Medulla oblongata (tissue), 1 donor: ENCODE measurements at regions not wholly inside any gene's neighbourhood (a gene's known extent, or its start where the extent isn't known, plus 50 kb on each side); places are given as distances from the start of the nearest gene placed in this dataset.

Source experiments
- DNase-seq: peaks from one replicate; pipeline ENCODE4 v3.0.0-alpha.2; 2015; ENCODE audit errors: extremely low spot score

DNA sequence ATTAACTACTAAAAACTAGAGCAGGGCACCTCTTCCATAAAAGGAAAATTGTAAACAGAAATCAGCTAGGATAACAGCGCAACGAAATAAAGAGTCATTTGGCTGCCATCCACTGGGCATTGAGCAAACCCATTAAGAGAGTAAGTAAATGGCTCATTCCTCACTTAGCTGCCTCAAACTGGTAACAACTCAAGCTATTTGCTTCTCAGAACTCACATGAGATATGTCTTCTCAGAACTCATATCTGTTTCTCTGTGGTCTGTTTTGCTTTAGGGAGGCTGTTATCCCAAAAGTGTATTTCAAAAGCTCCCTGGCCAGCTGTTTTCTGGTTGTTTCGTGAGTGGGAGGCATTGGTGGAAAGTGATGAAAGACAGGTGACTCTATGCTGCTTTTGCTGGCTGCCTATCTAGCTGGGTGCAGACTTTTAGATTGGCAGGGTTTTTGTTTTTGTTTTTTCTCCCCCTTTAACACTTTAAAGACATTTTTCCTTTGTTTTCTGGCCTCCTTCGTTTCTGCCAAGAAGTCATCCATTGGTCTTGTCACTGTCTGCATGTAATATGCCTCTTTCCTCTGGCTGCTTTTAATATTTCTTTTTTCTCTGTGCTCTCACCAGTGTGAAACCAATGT, 269.2 kb upstream of the RGS18 start:
- DNase-seq, result peak; percentile 4

DNA sequence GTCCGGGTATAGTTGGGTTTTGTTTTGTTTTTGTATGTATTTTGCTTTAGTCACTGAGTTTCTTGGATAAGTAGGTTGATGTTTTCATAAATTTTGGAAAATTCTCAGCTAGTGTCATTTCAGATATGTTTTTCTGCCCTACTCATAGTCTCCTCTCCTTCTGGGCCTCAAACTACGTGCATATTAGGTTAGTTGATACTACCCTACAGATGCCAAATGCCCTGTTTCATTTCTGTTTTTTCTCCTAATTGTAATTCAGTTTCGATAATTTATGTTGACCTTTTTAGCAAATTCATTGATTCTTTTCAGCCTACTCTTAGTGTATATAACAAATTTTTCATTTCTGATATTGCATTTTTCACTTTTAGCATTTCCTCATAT, 268.6 kb upstream of the RGS18 start:
- DNase-seq, result no peak

DNA sequence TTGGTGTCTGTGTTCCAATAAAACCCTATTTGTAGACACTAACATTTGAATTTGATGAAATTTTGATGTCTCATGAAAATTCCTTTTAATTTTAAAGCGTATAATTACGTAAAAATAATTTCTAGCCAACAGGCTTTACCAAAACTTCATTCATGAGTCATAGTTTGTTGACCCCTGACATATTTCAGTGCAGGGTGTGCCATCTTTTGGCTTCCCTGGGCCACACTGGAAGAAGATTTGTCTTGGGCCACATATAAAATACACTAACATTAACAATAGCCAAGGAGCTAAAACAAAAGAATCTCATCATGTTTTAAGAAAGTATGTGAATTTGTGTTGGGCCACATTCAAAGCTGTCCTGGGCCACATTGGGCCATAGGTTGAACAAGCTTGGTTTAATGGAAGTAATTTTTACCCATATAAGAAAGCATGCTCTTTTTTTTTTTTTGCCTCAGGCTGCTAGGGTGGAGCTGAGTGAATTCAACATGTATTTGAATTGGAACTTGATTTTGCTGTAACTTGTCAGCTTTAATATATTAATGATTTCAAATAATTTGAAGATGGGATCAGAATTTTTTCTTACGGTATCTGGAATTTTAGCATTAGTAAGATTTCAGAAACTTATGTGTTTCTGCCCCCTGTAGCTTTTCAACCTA, 267.7 kb upstream of the RGS18 start:
- DNase-seq, result no peak

DNA sequence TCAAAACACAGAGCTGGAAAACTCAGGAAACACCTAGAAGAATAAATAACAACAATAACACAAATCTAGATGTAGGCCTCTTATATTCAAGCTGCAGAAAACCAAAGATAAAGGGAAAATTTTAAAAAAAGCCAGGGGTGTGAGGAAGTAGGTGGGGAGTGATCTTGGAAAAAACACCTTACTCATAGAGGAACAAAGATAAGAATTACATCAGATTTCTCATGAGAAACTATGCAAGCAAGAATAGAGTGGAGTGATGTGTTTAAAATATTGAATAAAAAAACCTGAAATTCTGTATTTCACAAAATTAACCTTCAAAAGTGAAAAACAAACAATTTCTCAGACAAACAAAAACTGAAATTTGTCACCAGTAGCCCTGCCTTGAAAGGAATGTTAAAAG, 265.5 kb upstream of the RGS18 start:
- DNase-seq, result no peak

DNA sequence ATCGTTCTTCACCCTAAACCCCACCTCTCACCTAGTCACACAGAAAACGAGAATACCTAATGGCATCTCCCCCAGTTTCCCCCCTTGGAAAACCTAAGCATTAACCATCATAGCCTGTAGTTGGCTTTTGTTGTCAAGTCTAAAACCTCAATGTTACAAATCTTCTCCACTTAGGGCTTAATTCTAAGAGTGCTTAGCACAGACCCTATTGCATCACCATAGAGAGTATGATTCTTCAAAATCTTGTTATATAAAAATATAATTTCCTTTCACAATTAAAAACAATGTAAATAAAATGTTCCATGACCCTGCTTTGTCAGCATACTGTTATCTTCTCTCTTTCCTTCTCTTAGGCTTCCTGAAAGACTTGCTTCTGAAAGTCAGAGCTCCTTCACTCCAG, 263.2 kb upstream of the RGS18 start:
- DNase-seq, result no peak

DNA sequence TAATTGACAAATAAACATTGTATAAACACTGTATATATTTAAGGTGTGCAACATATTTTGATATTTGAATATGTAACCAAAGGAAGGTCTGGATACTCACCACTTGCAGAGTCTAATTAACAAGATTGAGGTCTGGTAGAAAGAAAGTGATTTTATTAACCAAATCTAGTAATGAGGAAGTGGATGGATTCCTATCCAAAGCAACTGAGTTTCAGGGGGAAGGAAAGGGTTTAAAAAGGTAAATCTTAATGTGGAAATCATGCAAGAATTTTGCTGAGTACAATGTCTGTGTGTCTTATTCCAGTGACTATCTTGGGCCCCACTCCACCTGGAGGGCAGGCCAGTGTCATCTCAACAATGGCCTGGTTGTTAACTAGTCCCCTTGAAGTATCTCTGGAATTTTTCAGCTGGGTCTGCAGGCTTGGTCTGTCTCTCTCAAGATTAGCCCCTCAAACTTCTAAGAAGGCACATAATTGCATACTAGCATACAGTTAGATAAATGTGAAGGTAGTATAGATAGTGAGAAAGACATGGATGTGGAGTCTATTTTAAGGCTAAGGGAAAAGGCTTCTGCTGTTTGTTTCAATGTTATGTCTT, 262.7 kb upstream of the RGS18 start:
- DNase-seq, result no peak

DNA sequence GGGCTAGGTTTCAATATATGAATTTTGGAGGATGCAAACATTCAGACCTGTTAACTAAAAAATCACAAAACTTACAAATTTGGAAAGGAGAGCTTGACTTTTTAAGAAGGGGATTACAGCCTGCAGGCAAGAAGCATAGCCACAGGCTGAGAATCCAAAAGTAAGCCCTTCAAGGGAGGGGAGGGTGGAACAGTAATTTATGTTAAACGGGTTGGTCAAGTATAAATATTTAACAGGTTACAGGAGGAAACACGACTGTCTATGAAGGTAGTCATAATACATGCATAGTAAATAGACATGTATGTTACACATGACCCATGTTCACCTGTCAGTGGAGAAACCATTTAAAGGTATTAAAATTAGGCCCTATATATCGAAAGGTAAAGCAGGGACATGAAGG, 261.1 kb upstream of the RGS18 start:
- DNase-seq, result no peak

DNA sequence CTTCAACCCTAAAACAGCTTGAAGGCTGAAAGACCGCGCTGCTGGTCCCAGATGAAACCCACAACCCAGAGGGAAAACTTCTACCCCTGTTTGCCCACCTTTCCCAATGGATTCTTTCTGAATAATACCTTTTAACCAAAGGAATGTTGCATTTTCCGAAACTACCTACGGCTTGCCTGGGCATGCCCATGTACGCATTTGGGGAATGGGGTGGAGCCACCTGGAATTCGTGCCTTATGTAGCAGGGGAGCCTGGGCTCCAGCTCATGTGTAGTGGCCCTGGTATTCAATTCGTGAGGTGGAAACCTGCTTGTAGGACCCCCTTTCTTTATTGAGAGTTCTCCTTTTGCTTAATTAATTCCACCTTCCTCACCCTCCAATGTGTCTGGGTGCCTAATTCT, 256.6 kb upstream of the RGS18 start:
- DNase-seq, result no peak

DNA sequence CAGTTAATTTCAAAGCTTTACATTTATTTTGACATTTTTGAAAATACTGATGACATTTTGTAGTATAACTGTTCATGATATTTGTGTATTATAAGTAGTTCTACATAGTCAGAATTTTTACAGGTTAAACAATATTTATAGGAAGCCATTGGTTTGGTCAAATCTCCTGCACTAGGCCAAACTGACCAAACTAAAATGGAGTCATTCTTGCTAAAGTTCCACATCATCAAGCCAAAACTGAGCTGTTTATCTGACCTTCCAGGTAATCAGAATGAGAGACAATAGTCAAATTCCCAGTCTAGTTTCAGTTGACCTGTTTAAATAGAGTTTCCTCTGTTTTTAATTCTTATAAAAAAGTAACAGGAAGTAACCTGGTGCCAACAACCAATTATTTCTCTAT, 253.3 kb upstream of the RGS18 start:
- no peak for DNase-seq

DNA sequence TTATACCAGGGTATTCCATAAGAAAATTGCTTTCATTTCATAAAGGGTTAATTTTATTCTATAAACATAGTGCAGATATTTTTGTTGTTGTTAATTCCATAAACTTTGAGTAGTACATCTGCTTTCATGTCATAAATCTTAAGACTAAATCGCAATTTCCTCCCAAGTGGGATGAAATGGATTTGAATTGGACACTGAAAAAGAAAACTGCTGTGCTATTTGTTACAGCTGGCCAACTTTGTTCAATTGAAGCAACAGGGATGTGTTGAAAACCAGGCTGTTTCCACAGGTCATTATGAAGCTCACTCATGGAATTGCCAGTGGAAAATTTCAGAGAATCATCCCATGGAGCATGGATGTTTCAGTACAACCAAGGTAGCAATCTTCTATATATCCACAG, 252.5 kb upstream of the RGS18 start:
- no peak for DNase-seq

DNA sequence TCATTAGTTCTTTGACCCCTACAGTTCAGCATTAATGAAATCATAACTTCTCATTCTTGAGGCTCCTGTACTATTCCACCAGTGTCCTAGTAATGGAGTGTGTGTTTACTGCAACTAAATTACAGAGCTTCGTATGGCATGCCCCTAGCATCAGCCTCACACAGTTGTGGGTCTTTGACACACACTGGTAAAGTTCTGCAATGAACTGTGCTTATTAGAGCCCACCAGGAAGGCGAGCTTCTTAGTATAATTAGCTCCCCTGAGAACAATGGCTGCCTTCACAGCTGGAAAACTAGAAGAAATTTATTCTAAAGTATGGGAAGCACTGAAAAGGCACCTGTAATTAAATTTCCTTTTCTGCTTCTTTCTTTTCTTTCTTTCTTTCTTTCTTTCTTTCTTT, 251.1 kb upstream of the RGS18 start:
- DNase-seq, result no peak

DNA sequence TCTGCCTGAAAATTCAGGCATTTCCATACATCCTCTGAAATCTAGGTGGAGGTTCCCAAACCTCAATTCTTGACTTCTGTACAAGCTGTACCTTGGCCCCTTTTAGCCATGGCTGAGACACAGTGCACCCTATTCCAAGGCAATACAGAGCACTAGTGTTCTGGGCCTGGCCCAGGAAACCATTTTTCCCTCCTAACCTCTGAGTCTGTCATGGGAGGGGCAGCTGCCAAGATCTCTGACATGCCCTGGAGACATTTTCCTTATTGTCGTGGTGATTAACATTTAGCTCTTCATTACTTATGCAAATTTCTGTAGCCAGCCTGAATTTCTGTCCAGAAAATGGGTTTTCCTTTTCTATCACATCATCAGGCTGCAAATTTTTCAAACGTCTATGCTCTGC, 248.0 kb upstream of the RGS18 start:
- no peak for DNase-seq

DNA sequence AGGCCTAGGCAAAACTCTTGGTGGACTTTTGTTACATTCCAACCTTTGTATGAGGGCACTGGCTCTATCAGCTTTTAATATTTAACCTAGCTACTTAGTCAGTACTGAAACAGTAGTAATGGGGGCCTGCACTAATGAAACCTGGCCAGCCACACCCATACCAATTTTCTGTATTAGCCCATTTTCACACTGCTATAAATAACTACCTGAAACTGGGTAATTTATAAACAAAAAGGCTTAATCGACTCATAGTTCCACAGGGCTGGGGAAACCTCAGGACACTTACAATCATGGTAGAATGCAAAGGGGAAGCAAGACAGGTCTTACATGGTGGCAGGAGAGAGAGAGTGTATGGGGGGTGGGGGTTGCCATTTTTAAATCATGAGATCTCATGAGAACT, 245.7 kb upstream of the RGS18 start:
- DNase-seq, result no peak

DNA sequence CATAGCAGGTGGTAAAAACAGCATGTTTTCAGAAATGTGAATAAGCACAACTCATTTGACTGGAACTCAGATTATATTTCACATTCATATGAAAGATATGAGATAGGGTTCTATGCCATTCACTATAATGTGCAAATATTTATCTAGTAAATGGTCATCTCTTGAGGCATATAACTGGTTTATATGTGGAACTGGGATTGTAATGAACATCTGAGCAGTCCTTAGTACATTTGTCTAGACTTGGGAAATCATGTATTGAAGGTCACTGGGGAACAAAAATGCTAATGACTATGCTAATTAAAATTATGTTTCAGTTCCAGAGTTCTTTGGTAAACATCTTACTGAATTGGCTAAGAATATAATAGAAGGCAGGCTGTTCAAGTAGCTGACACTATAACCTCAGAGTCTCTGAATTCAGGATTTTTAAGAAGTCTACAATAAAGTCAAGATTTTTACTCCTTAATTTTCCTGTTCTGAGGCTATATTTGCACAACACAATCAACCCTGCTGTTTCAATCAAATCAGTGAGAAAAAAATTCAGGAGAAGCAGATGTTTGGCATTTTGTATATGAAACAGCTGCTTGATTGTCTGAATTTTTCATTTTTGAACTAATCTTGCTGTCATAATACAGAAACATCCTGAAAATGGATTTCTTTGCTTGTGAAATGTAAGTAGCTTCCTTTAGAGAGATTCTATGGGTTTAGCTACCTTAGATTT, 244.8 kb upstream of the RGS18 start:
- DNase-seq, result no peak

DNA sequence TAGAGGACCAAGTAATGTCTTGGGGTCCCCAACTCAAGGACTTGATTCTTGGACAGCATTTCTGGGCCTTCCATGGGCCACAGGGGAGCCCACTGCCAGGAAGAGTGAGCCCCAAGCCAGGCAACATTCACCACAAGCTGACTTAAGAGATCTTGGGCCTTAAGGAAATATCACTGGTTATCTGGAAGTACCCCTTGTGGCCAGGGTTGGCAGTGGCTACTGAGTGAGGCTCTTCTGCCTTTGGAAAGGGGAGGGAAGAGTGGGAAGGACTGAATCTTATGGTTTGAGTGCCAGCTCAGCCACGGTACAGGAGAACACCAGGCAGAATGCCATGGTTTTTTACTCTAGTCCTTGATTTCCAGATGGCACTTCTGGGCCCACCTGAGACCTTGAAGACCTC, 228.9 kb upstream of the RGS18 start:
- DNase-seq, result no peak

DNA sequence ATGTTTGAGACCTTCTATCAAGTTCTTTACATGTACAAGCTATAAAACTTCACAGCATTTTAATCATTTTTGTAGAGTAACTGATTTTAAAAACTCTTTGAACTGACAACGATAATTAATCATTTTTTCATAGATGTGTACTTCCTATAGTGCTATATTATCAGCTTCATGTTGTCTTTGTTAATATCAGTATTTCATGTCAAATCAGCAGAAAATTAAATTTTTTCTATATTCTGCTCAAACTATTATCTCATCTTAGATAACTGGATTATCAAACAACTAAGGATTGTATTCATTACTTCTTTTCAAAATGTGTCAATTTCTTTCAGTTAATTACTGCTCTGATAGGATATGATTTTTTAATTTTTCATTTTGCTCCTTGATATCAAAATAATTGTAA, 214.6 kb upstream of the RGS18 start:
- no peak for DNase-seq

DNA sequence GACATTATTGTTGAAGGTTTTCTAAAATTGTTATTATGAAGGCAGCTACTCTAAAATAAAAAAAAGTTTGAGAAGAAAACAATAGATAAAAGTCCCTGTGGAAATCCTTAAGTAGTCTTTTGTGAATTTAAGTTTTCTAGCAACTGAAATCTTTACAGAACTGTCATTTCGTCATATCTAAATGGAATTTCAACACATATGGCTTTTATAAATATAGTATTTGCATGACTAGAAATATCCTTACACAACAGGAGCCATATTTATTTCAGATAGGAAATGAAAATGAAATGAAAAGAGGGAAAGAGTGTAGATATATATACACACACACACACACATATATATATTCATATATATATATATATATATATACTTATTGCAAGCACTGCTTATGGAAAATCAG, 204.7 kb upstream of the RGS18 start:
- no peak for DNase-seq

DNA sequence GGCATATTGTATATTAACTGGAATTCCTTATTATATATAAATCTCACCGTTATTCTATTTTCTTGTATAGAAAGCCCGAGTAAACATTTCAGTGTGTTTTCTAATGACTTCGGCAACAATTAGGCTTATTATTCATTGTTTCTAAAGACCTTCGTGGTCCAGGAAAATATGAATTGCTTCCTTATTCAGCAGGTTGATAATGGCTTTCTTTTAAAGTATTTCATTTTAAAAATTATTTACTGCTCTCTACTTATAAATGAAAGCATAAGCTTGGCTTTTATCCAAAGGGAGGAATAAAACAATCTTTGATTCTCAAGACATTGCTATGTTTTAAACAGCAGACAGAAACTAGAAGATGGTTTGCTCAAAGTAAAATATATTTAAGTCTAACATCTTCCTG, 198.4 kb upstream of the RGS18 start:
- DNase-seq, result no peak

DNA sequence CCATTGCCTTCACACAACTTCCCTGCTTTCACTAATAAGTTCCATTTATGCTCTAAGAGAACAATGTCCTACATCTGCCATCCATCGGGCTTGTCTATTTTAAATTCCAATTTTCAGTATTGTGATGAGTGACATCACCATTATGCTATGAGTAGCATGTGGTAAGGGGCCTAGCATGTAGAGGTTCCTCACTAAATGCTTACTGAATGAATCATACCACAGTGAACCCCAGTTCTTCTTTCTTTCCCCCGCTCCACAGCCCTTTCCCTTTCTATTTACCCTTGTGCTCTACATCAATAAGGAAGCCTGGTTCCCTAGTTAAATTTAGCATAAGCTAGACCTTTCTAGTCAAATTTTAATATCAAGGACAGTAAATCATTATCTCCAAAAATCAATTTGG, 195.0 kb upstream of the RGS18 start:
- DNase-seq, result no peak

DNA sequence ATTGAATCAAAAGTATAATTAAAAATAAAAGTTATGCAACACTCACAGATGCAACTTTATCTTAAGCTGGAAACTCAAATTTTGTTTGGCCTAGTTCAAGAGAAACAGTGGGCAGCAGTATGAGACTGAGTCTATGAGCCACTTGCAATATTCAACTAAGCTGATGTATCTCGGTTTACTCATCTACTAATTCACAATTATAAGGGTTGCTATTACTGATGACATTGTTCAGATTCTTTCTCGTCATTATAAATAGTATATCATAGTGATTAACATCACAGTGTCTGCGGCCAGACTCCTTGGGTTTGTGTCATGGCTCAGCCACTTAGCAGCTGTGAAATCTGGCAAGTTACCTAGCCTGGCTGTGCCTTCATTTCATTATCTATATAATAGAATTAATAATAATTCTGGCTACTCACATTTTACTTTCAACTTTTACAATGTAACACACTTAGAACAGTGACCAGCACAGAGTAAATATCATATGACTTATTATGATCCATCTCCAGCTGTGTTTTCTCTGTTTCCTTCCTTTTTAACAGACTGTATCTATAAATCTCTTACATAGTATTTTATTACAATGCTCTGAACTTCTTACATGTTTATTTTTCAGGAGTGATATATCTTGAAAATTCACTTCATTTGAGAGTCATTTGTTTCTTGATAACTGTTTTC, 194.3 kb upstream of the RGS18 start:
- DNase-seq, result no peak

DNA sequence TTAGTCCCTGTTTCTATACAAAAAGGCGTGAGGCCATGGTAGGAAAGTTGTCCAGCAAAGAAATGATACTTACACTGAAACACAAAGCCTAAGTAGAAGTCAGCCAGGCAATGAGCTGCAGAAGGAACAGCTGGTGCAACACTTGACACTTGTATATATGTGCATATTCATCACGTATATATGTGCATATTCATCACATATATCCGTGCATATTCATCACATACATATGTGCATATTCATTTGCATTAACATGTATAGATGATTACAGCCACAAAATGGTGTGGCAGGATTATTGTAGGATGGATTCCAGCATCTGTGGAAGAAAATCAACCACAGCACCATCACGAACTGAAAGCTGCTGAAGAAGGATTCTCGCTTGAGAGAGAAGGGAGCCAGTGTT, 189.0 kb upstream of the RGS18 start:
- no peak for DNase-seq

DNA sequence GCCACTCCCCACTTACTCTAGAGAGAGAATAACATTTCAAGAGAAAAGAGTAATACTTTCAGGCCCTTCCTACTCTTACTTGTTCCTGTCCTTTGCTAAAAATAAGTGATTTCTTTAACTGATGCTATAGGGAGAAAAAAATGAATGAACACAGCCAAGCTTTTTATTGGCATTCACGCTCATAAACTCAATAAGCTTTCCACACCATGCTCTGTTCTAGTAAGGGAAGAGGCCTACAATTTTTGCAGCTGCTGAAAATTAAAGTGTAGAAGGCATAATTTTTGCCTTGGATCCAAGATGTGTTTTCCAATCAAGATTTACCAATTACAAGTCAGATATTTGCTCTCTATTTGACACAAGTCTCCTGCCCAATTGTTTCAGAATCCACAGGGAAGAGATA, 188.1 kb upstream of the RGS18 start:
- DNase-seq, result no peak

DNA sequence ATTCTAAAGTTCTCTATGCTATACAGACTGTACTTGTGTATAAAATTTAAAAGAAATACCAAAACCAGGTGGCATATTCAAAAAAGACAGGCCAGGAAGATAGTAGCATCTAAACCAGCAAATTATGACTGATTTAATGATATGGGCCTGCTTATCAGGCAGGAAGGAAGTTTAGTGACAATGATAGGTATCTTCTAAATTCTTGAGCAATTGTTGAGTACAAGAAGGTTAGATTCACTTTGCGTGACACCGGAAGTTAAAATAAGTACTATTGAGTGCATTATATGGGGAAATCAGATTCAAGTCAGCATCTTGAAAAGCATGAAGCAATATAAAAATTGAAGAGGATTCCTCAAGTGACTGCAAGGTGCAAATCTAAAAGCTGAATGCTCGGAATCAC, 186.8 kb upstream of the RGS18 start:
- no peak for DNase-seq
